ENCODE measurements at regions not wholly inside any gene's neighbourhood (a gene's known extent, or its start where the extent isn't known, plus 50 kb on each side); places are given as distances from the start of the nearest gene placed in this dataset.

- H3K36me3 ChIP-seq, result no peaks in the 10 kb centered on the region
- H3K9me3 ChIP-seq, result no peaks in the 10 kb centered on the region
- no peak overlapping the region for H3K4me3 ChIP-seq
- H3K27me3 ChIP-seq (replicated peaks; ENCODE audit: insufficient read depth), result no peaks in the 10 kb centered on the region
- ATAC-seq (ENCODE audit: insufficient number of reproducible peaks, low FRiP score, low read depth) (no peak), DNase-seq (ENCODE audit: low spot score) (no peak)
- TF ChIP-seq CTCF (IDR thresholded peaks at IDR 0.05), result no peak
- no peaks in the 10 kb centered on the region for H3K4me1 ChIP-seq (ENCODE audit: control insufficient read depth in 1 of 2, low read depth in 2 of 2)
- H3K27ac ChIP-seq, result no peak overlapping the region
These were observed 63.2 kb upstream of the PHF14 start for GRCh38 chr7:10910447-10910846.

GRCh38 chr7:10912077-10912476, 61.6 kb upstream of the PHF14 start:
- no peak overlapping the region for H3K27ac ChIP-seq
- DNase-seq (ENCODE audit: low spot score) (no peak), ATAC-seq (ENCODE audit: insufficient number of reproducible peaks, low FRiP score, low read depth) (no peak)
- no peak for TF ChIP-seq CTCF (IDR thresholded peaks at IDR 0.05)
- no peaks in the 10 kb centered on the region for H3K27me3 ChIP-seq (replicated peaks; ENCODE audit: insufficient read depth)
- no peaks in the 10 kb centered on the region for H3K9me3 ChIP-seq
- H3K4me3 ChIP-seq, result no peak overlapping the region
- no peaks in the 10 kb centered on the region for H3K4me1 ChIP-seq (ENCODE audit: control insufficient read depth in 1 of 2, low read depth in 2 of 2)
- no peaks in the 10 kb centered on the region for H3K36me3 ChIP-seq

- Histone ChIP-seq H3K27ac (no peak overlapping the region), H3K4me3 (no peak overlapping the region), H3K36me3 (no peaks in the 10 kb centered on the region), H3K27me3 (replicated peaks; ENCODE audit: insufficient read depth) (no peaks in the 10 kb centered on the region), H3K4me1 (ENCODE audit: control insufficient read depth in 1 of 2, low read depth in 2 of 2) (no peaks in the 10 kb centered on the region), H3K9me3 (no peaks in the 10 kb centered on the region)
- TF ChIP-seq CTCF (IDR thresholded peaks at IDR 0.05), result no peak
- ATAC-seq (ENCODE audit: insufficient number of reproducible peaks, low FRiP score, low read depth) (no peak), DNase-seq (ENCODE audit: low spot score) (no peak)
These were observed 60.2 kb upstream of the PHF14 start for GRCh38 chr7:10913457-10913856.

- no peak for DNase-seq (ENCODE audit: low spot score)
- no peak overlapping the region for H3K27ac ChIP-seq
- no peak overlapping the region for H3K4me3 ChIP-seq
- no peaks in the 10 kb centered on the region for H3K9me3 ChIP-seq
- H3K36me3 ChIP-seq, result no peaks in the 10 kb centered on the region
- no peak for TF ChIP-seq CTCF (IDR thresholded peaks at IDR 0.05)
- no peak for ATAC-seq (ENCODE audit: insufficient number of reproducible peaks, low FRiP score, low read depth)
- peaks cover 0 to 4% of the 10 kb centered on the region in 2 donors for H3K4me1 ChIP-seq (ENCODE audit: control insufficient read depth in 1 of 2, low read depth in 2 of 2)
- no peaks in the 10 kb centered on the region for H3K27me3 ChIP-seq (replicated peaks; ENCODE audit: insufficient read depth)
These were observed 55.5 kb upstream of the PHF14 start for GRCh38 chr7:10918093-10918590.

- no peak for TF ChIP-seq CTCF (IDR thresholded peaks at IDR 0.05)
- H3K4me1 ChIP-seq (ENCODE audit: control insufficient read depth in 1 of 2, low read depth in 2 of 2), result peaks cover 0 to 4% of the 10 kb centered on the region in 2 donors
- no peaks in the 10 kb centered on the region for H3K9me3 ChIP-seq
- H3K27ac ChIP-seq, result no peak overlapping the region
- H3K4me3 ChIP-seq, result no peak overlapping the region
- no peaks in the 10 kb centered on the region for H3K27me3 ChIP-seq (replicated peaks; ENCODE audit: insufficient read depth)
- ATAC-seq (ENCODE audit: insufficient number of reproducible peaks, low FRiP score, low read depth) (no peak), DNase-seq (ENCODE audit: low spot score) (no peak)
- no peaks in the 10 kb centered on the region for H3K36me3 ChIP-seq
These were observed 53.7 kb upstream of the PHF14 start for GRCh38 chr7:10919923-10920322.

All from thoracic aorta (tissue), 2 donors.